HG02571 (cell line): ENCODE measurements at regions not wholly inside any gene's neighbourhood (a gene's known extent, or its start where the extent isn't known, plus 50 kb on each side); places are given as distances from the start of the nearest gene placed in this dataset.
"Not testable (repeated sequence)": the region's sequence is repeated elsewhere in the genome, so short reads cannot be mapped to it uniquely, and the experiment has no call there.

Experiments used
- ATAC-seq: cut with Tn5 transposase; IDR thresholded peaks from one replicate; pipeline ENCODE4 v1.9.1; 2021; ENCODE audit warnings: mild to moderate bottlenecking, moderate library complexity; ENCODE audit not compliant: unreplicated experiment

GRCh38 chrX:98028691-98029090 is 1145.0 kb downstream of the RPA4 start:
- ATAC-seq, result no peak

GRCh38 chrX:98029861-98030260 is 1146.2 kb downstream of the RPA4 start:
- no peak for ATAC-seq

DNA sequence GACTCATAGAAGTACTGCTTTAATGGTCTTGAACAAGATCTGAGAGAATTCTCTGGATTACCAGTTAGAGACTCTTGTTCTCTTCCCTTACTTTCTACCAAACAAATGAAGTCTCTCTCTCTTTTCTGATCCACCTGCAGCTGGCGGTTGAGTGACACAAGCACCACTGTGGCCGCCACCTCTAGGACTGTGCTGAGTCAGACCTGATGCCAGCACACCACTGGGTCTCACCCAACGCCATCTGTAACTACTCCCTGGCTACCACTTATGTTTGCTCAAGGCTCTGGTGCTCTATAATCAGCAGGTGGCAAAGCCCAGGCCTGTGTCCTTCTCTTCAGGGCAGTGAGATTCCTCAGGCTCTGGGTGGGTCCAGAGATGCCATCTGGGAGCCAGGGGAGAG is 1173.5 kb downstream of the RPA4 start:
- ATAC-seq, result no peak

DNA sequence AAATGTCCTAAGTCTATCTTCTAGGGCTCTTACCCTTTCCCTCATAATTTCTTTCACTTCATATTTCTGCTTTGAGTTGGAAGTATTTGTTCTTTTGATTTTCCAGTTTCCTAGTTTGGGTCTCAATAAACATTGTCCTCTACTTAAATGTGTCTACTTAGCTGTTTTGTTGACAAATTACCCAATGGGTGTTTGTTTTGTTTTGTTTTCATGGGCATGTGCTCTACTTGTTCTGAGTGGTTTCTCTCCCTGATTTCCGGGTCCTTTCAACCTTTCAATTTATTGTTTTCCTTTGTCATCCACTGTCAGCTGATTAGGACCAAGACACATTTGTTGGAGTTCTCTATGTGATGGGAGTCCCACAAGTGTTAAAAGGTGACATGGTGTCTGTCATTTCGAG is 1181.4 kb downstream of the RPA4 start:
- no peak for ATAC-seq

DNA sequence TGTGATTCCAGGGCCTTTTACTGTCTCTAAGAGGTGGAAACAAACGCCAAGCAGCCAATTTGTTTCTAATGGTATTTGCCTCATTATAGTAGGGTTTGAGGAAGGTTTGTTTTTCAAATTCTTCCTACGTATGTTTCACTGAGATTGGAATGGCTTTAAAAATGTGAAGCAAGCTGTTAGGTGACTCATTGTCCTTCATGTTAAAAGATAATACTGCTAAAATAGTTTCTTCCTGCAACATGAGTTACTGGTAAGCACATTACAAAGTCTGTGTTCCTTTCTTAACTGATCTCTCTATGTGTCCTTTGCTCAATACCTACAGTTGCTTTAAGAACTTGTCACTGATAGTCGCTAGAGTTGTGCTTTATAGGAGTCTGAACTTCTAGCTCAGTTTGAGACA is 1183.9 kb downstream of the RPA4 start:
- no peak for ATAC-seq

DNA sequence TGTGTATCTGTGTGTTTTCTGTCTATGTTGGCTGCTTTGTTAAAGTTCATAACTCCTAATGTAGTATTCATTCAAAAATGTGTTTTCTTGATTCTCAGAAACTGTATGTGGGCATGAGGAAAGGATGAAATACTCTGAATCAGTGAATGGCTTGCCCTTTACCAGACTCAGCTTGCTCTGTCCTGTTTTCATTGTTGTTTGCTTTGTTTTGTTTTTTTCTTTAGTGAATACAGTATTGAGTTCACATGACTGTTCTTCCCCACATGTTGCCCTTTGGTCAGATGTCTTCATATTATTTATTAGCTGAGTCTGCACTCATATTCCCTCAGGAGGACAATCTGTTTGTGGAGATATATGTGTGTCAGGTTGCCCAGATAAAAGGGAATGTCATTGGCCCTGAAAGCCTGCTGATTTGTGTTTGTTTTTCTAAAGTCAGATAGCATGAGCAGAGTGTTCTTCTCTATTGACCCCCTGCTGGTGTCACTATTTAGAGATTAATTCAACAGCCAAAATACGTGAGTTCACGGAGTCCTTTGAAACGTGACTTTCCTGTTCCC is 1184.4 kb downstream of the RPA4 start:
- ATAC-seq, result no peak

DNA sequence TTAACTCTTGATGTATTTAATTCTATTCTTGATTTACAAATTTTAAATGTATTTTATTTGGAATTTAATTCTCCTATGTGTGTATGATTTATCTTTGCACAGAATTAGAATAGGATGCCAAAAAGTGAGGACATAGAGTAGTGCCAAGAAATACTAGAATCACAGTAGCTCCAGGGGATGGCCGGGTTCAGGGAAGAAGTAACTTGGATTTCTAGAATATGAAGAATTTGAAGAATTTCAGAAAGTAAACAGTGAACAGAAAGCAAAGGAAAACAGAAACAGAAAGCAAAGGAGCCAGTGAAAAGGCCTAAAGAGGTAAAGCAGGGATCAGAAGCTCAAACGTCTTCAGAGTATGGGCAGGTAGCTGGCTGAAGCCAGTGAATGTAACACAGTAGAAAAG is 1187.6 kb downstream of the RPA4 start:
- no peak for ATAC-seq

DNA sequence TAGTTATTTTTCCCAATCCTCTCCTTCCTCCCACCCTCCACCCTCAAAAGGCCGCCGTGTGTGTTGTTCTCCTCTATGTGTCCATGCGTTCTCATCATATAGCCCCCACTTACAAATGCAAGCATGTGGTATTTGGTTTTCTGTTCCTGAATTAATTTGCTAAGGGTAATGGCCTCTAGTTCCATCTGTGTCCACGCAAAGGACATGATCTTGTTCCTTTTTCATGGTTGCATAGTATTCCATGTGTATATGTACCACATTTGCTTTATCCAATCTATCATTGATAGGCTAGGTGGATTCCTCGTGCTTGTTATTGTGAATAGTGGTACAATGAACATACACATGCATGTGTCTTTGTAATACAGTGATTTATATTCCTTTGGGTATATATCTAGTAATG is 1193.7 kb downstream of the RPA4 start:
- no peak for ATAC-seq

GRCh38 chrX:98111684-98112083 is 1228.0 kb downstream of the RPA4 start:
- no peak for ATAC-seq

DNA sequence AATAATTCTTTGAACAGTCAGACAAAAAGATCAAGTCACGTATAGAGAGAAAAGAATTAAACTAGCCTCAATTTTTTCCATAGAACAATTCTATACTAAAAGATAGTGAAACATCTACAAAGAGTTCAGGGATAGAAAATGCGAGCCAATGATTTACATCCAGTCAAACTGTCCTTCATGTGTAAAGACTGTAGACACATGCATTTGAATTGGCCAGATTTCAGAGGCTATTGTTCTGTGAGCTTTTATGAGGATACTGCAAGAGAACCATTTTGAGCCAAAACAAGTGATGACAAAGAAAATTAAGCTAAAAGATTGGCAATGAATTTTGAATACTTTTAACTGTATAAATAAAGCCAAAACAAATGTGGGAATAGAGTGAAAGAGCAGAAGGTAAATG is 1230.3 kb downstream of the RPA4 start:
- no peak for ATAC-seq

DNA sequence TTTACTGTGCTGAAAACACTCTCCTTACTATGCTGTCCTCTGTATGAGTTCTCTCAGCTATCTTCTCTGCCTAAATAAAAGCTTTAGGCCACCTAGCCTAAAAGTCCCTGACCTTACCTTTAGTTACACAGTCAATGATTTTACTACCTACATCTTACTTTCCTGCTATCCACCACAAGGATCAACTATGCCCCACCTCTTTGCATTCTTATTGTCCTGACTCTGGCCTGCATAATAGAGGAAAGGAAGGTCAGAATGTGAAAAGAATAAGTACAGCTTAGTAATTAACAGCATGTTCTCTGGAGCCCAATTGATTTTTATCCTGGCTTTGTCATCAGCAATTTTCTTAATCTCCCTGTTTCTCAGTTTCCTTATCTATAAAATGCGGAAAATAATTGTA is 1257.8 kb downstream of the RPA4 start:
- ATAC-seq, result no peak

DNA sequence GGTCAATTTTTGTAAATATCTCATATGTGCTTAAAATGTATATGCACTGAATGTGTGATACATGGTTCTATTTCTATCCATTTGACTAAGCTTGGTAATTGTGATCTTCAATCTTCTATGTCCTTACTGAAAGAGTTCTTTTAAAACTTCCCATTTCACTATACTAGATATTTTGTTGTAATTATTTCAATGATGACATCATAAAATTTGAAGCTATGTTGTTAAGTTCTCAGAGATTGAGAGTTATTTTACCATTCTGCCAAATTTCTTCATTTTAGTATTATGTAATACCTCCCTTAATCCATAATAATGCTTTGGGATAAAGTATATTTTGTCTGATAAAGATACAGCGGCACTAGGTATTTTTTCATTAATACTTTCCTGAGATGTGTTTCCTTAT is 1307.3 kb downstream of the RPA4 start:
- ATAC-seq, result no peak

DNA sequence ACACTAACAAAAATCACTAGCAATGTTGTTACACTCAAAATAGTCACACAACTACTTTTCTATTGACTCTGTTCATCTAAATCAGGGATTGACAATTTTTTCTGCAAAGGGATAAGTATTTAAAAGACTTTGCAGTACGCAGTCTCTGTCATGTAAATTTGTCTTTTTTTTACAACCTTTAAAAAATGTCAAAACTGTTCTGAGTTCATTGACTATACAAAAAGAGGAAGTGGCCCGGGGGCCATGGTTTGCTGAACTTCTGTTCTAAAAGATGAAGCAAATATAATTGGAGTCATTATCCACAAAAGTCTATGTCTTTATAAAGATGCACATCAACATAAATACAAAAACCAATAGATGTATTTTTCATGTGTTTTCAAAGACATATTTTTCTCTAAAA is 1310.3 kb downstream of the RPA4 start:
- no peak for ATAC-seq

- no peak for ATAC-seq
These were observed 1320.1 kb downstream of the RPA4 start for GRCh38 chrX:98203800-98204199.

DNA sequence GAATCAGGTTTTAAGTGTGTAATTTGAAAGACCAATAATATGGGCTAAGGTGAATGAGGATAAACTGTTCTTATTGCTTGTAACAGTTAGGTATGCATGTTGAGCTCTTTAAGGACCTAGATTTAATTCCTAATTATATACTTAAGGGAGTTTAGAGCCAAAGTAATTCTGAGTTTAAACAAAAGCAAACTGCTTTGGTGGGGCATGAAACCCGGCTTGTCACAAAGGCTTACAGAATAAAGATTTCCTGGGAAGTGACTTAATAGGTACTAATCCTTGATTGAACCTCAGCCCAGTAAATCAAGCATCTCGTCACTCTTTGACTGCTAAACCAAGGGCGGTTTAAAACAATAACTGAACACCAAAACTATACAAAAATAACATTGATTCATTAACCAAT is 1324.2 kb downstream of the RPA4 start:
- no peak for ATAC-seq

- ATAC-seq, result no peak
These were observed 1347.3 kb downstream of the RPA4 start for GRCh38 chrX:98231003-98231402.

GRCh38 chrX:98240061-98240460 is 1356.4 kb downstream of the RPA4 start:
- not testable (repeated sequence) for ATAC-seq

- no peak for ATAC-seq
These were observed 1379.4 kb downstream of the RPA4 start for GRCh38 chrX:98263135-98263534.

DNA sequence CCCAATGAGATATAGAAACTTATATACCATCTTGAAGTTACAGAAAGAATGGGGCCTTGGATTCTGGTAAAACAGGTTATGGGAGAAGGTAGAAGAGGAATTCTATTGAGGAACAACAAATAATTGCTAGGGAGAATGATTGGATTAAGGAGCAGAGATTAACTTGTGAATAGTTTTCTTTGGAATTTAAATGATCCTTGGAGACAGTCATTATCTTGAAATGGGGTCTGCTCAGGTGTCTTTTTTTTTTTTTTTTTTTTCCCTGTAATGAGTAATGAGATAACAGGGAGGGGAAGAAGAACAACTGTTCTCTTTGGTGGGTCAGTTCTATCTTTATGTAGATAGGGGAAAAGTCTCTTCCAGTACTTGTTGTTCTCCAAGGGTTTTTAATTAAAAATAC is 1406.0 kb downstream of the RPA4 start:
- no peak for ATAC-seq

- ATAC-seq, result no peak
These were observed 1410.6 kb downstream of the RPA4 start for GRCh38 chrX:98294310-98294709.

DNA sequence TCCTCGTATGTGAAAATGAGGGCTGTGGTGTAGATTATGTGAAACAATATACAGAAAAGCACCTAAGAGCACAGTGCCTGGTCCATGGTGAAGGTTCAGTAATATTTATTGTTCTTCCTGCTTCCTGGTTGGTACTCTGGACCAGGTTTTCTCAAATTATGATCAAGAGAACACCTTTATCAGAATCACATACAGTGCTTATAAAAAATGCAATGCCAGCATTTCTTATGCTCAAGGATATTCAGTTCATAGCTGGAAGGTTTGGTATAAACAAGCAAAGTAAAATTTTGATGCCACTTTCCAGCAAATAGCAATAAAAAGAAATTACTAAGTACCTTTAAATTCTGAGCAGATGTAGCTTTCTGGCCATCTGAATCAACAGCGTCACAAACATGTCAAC is 1412.4 kb downstream of the RPA4 start:
- ATAC-seq, result no peak

- ATAC-seq, result no peak
These were observed 1416.1 kb downstream of the RPA4 start for GRCh38 chrX:98299785-98300184.

DNA sequence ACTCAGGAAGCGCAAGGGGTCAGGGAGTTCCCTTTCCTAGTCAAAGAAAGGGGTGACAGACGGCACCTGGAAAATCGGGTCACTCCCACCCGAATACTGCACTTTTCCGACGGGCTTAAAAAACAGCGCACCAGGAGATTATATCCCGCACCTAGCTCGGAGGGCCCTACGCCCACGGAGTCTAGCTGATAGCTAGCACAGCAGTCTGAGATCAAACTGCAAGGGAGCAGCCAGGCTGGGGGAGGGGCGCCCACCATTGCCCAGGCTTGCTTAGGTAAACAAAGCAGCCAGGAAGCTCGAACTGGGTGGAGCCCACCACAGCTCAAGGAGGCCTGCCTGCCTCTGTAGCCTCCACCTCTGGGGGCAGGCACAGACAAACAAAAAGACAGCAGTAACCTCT is 1416.8 kb downstream of the RPA4 start:
- ATAC-seq, result not testable (repeated sequence)

GRCh38 chrX:98331407-98331806 is 1447.7 kb downstream of the RPA4 start:
- ATAC-seq, result no peak
